Aorta (tissue), 5 donors: ENCODE measurements at regions not wholly inside any gene's neighbourhood (a gene's known extent, or its start where the extent isn't known, plus 50 kb on each side); places are given as distances from the start of the nearest gene placed in this dataset.

Experiments used
- ATAC-seq: fragments of 200-7000 bp; cut with Tn5 transposase; one replicate; pipeline ENCODE4 v1.9.1; 2022; ENCODE audit warnings: moderate library complexity; ENCODE audit not compliant: low FRiP score
- DNase-seq, 2 donors: peaks; one replicate each; pipeline ENCODE4 v3.0.0-alpha.2; 2020
- H3K27ac ChIP-seq, 2 donors: one replicate each; pipeline ENCODE4 v1.5.1; 2013; ENCODE audit warnings: low read length in 2 of 2, mild to moderate bottlenecking in 2 of 2, moderate library complexity in 2 of 2, control low read depth in 1 of 2, inconsistent platforms in 1 of 2, low read depth in 1 of 2
- H3K27me3 ChIP-seq, 2 donors: one replicate each; pipeline ENCODE4 v1.6.1; 2013; ENCODE audit warnings: control low read depth in 1 of 2, low read length in 1 of 2, mild to moderate bottlenecking in 1 of 2, moderate library complexity in 1 of 2; ENCODE audit not compliant: insufficient read depth in 2 of 2, control insufficient read depth in 1 of 2
- H3K36me3 ChIP-seq, 2 donors: one replicate each; pipeline ENCODE4 v1.6.1; 2013; ENCODE audit warnings: control low read depth in 1 of 2, low read length in 1 of 2, mild to moderate bottlenecking in 1 of 2; ENCODE audit not compliant: insufficient read depth in 2 of 2, control insufficient read depth in 1 of 2
- H3K4me1 ChIP-seq, 2 donors: one replicate each; pipeline ENCODE4 v1.6.1; 2013; ENCODE audit warnings: low read length in 2 of 2, control low read depth in 1 of 2, mild to moderate bottlenecking in 1 of 2, moderate library complexity in 1 of 2; ENCODE audit not compliant: insufficient read depth in 2 of 2, control insufficient read depth in 1 of 2
- H3K4me3 ChIP-seq, 2 donors: one replicate each; pipeline ENCODE4 v1.5.1; 2013; ENCODE audit warnings: low read length in 2 of 2, control low read depth in 1 of 2, mild to moderate bottlenecking in 1 of 2
- H3K9me3 ChIP-seq: one replicate; pipeline ENCODE4 v1.6.1; 2013; ENCODE audit warnings: mild to moderate bottlenecking, low read length; ENCODE audit not compliant: control insufficient read depth
- WGBS, 2 donors: extraction: QIAGEN DNeasy Blood & Tissue Kit; methylation state at CpG; one replicate each; pipeline ENCODE4 v1.1.7; 2013; 5-methylcytosine and 5-hydroxymethylcytosine counted together
- intact Hi-C, 2 donors: fragments of 100-400 bp; cut with DNase I; formaldehyde crosslinking; loops; one replicate each; pipeline versions ENCODE4 v1.14.2 to v1.15.0; 2022
- donor health status: healthy with polysubstance abuse.
- donor health status: Bipolar disorder and iron deficiency.
- donor health status: DM: no; HTN: no; CAD: no.
- donor health status: DM: no; HTN: no; CAD: no.
- donor health status: DM: yes; HTN: yes; CAD: no.

GRCh38 chr1:98454666-98455065, 206.9 kb upstream of the SNX7 start:
- WGBS, 2 donors, result 74 to 78% methylated on average over 4 of the region's 4 CpGs
- ATAC-seq, result no peak
- Histone ChIP-seq H3K4me3 (no peak overlapping the region), H3K27ac (no peak overlapping the region), H3K27me3 (no peaks in the 10 kb centered on the region), H3K4me1 (no peaks in the 10 kb centered on the region), H3K36me3 (no peaks in the 10 kb centered on the region), H3K9me3 (no peaks in the 10 kb centered on the region)
- intact Hi-C loops, result no loop called here
- no peak for DNase-seq

DNA sequence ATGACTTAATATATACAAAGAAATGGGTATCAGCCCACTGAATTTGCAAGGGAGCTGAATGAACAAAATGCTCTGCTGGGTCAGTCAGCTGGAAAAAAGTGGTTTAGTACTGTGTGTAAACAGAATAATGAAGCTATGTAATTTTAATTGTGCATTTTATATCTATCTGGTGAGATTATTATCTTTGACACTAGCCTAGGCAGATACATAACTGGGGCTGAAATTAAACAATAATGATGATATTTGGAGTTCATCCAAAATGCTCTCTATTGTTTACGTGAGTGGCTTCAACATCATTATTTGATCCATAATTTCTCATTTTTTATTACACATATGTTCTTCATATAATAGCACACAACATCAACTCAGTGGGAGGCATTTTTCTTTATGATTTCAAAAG, 208.5 kb upstream of the SNX7 start:
- no peak for ATAC-seq
- H3K27ac ChIP-seq, result no peak overlapping the region
- H3K4me1 ChIP-seq, result no peaks in the 10 kb centered on the region
- no peak overlapping the region for H3K4me3 ChIP-seq
- no peaks in the 10 kb centered on the region for H3K27me3 ChIP-seq
- H3K36me3 ChIP-seq, result no peaks in the 10 kb centered on the region
- WGBS, 2 donors, result 90 to 91% methylated on average over 1 of the region's 1 CpG
- DNase-seq, result no peak
- H3K9me3 ChIP-seq, result no peaks in the 10 kb centered on the region
- intact Hi-C loops, result no loop called here

DNA sequence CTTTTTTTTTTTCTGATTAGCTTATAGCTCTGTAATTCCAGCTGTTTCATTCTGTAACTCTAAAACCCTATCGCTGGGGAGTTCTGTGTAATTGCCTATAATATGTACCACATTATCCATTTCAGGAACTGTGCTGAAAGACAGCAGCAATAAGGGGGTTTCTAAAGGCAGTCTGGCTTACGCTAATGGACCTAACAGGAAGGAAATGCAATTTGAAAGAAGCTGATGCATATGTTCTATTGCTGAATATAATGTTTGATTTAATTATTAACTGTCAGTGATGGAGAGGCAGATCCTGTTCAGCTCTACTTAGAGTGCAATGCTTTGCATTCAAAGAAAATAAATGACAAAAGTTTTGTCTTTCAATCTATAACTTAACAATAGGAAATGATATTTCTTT, 209.4 kb upstream of the SNX7 start:
- Histone ChIP-seq H3K36me3 (no peaks in the 10 kb centered on the region), H3K27ac (no peak overlapping the region), H3K4me1 (no peaks in the 10 kb centered on the region), H3K9me3 (no peaks in the 10 kb centered on the region), H3K4me3 (no peak overlapping the region), H3K27me3 (no peaks in the 10 kb centered on the region)
- ATAC-seq, result no peak
- DNase-seq, result no peak
- intact Hi-C loops, result no loop called here
- 53% methylated on average over 2 of the region's 2 CpGs for WGBS, 2 donors

DNA sequence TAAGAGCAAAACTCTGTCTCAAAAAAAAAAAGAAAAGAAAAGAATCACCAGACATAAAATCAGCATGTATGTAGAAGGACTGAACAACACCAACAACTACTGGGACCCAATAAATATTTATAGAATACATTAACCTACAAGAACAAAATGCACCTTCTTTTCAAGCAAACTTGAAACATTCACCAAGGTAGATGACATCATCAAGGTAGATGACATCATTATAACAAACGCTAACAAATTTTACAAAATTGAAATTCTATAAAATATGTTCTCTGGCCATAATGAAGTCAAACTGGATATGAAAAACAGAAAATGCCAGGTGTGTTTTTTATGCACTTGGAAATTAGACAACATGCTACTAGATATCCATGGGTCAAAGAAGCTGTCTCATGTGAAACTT, 220.2 kb upstream of the SNX7 start:
- no peak overlapping the region for H3K4me3 ChIP-seq
- no peaks in the 10 kb centered on the region for H3K4me1 ChIP-seq
- H3K36me3 ChIP-seq, result no peaks in the 10 kb centered on the region
- H3K27ac ChIP-seq, result no peak overlapping the region
- intact Hi-C loops, result no loop called here
- no peaks in the 10 kb centered on the region for H3K9me3 ChIP-seq
- no peaks in the 10 kb centered on the region for H3K27me3 ChIP-seq
- no peak for ATAC-seq
- no peak for DNase-seq
- 95 to 96% methylated on average over 1 of the region's 1 CpG for WGBS, 2 donors

GRCh38 chr1:98439471-98439870, 222.1 kb upstream of the SNX7 start:
- Histone ChIP-seq H3K27ac (no peak overlapping the region), H3K4me3 (no peak overlapping the region), H3K27me3 (no peaks in the 10 kb centered on the region), H3K9me3 (no peaks in the 10 kb centered on the region), H3K36me3 (no peaks in the 10 kb centered on the region), H3K4me1 (no peaks in the 10 kb centered on the region)
- 83 to 85% methylated on average over 2 of the region's 2 CpGs for WGBS, 2 donors
- intact Hi-C loops, result no loop called here
- no peak for DNase-seq
- no peak for ATAC-seq

- H3K9me3 ChIP-seq, result no peaks in the 10 kb centered on the region
- H3K27me3 ChIP-seq, result no peaks in the 10 kb centered on the region
- intact Hi-C loops, result no loop called here
- no peak overlapping the region for H3K27ac ChIP-seq
- H3K4me1 ChIP-seq, result no peaks in the 10 kb centered on the region
- no peak overlapping the region for H3K4me3 ChIP-seq
- ATAC-seq, result no peak
- no peak for DNase-seq
- no peaks in the 10 kb centered on the region for H3K36me3 ChIP-seq
Observed at GRCh38 chr1:98437540-98437939, 224.0 kb upstream of the SNX7 start.

DNA sequence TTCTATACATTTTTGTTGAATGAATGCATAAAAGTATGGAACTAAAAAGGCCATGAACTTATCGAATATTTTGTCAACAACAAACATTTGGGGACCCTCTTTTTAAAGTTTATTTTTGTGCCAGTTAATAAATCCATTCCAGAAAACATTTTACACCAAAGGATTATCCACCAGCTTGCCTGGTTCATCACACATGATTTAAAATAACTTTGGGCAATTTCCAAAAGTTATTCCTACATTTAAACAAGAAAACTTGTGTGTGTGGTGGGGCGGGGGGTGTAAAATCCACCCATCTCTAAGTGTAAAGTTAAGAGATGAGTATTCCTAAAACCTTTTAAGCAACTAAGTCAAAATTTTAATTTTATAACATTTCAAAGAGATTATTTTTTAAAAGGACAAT, 224.5 kb upstream of the SNX7 start:
- H3K36me3 ChIP-seq, result no peaks in the 10 kb centered on the region
- DNase-seq (no peak), ATAC-seq (no peak)
- H3K4me3 ChIP-seq, result no peak overlapping the region
- H3K27me3 ChIP-seq, result no peaks in the 10 kb centered on the region
- no peaks in the 10 kb centered on the region for H3K4me1 ChIP-seq
- 67 to 70% methylated on average over 2 of the region's 2 CpGs for WGBS, 2 donors
- intact Hi-C loops, result no loop called here
- H3K9me3 ChIP-seq, result no peaks in the 10 kb centered on the region
- H3K27ac ChIP-seq, result no peak overlapping the region

- Histone ChIP-seq H3K4me1 (no peaks in the 10 kb centered on the region), H3K4me3 (no peak overlapping the region), H3K27ac (no peak overlapping the region), H3K9me3 (no peaks in the 10 kb centered on the region), H3K36me3 (no peaks in the 10 kb centered on the region), H3K27me3 (no peaks in the 10 kb centered on the region)
- intact Hi-C loops, result no loop called here
- no peak for DNase-seq
- ATAC-seq, result no peak
- 47 to 62% methylated on average over 2 of the region's 2 CpGs for WGBS, 2 donors
Observed at GRCh38 chr1:98429965-98430443, 231.5 kb upstream of the SNX7 start.

- Histone ChIP-seq H3K27me3 (no peaks in the 10 kb centered on the region), H3K36me3 (no peaks in the 10 kb centered on the region), H3K27ac (no peak overlapping the region), H3K9me3 (no peaks in the 10 kb centered on the region), H3K4me1 (no peaks in the 10 kb centered on the region), H3K4me3 (no peak overlapping the region)
- no peak for ATAC-seq
- 84 to 85% methylated on average over 3 of the region's 3 CpGs for WGBS, 2 donors
- intact Hi-C loops, result no loop called here
- DNase-seq, result no peak
Observed at GRCh38 chr1:98428864-98429263, 232.7 kb upstream of the SNX7 start.
